Transverse colon (tissue), 4 donors: ENCODE measurements at regions not wholly inside any gene's neighbourhood (a gene's known extent, or its start where the extent isn't known, plus 50 kb on each side); places are given as distances from the start of the nearest gene placed in this dataset.

ENCODE experiments used
- CTCF ChIP-seq, 5 experiments: fragments of 200-600 bp in 3 of 5; fragments of 450-650 bp in 2 of 5; sonication (generic) in 3 of 5; IDR thresholded peaks; 1 replicate in 2 of 5; 2 replicates in 3 of 5; pipeline ENCODE4 v1.5.1; 2016 to 2017; ENCODE audit warnings: antibody characterized with exemption in 5 of 5, inconsistent platforms in 3 of 5, mild to moderate bottlenecking in 2 of 5, moderate library complexity in 1 of 5
- EP300 ChIP-seq: sonication (generic); formaldehyde crosslinking; IDR thresholded peaks from one replicate; pipeline ENCODE4 v1.6.1; 2017; ENCODE audit warnings: antibody characterized with exemption, low read depth
- POLR2A ChIP-seq: fragments of 450-650 bp; IDR thresholded peaks from one replicate; pipeline ENCODE4 v1.6.1; 2016; ENCODE audit warnings: antibody characterized with exemption, mild to moderate bottlenecking, moderate library complexity
- POLR2AphosphoS5 ChIP-seq, 3 donors: sonication (generic); formaldehyde crosslinking; IDR thresholded peaks; one replicate each; pipeline ENCODE4 v1.6.1; 2016; ENCODE audit warnings: antibody characterized with exemption in 3 of 3

- no peak for TF ChIP-seq CTCF (IDR thresholded peaks at IDR 0.05)
- TF ChIP-seq POLR2A: no peak
- no peak for TF ChIP-seq POLR2AphosphoS5 (IDR thresholded peaks at IDR 0.05)
- no peak for TF ChIP-seq EP300
Measured at GRCh38 chr13:54183166-54183565, 1154.6 kb downstream of the OLFM4 start.
